ENCODE measurements at regions not wholly inside any gene's neighbourhood (a gene's known extent, or its start where the extent isn't known, plus 50 kb on each side); places are given as distances from the start of the nearest gene placed in this dataset.
"Not testable (repeated sequence)": the region's sequence is repeated elsewhere in the genome, so short reads cannot be mapped to it uniquely, and the experiment has no call there.

- no peak overlapping the region for H3K4me3 ChIP-seq (ENCODE audit: low read depth, low read length)
- no peak for TF ChIP-seq CTCF (IDR thresholded peaks at IDR 0.05; ENCODE audit: borderline replicate concordance, insufficient read depth, low read depth, low read length)
Observed at GRCh38 chr5:138677782-138678181, 75.4 kb upstream of the CTNNA1 start.

GRCh38 chr5:138676556-138677193 is 76.5 kb upstream of the CTNNA1 start:
- H3K4me3 ChIP-seq (ENCODE audit: low read depth, low read length): no peak overlapping the region
- no peak for TF ChIP-seq CTCF (IDR thresholded peaks at IDR 0.05; ENCODE audit: borderline replicate concordance, insufficient read depth, low read depth, low read length)

GRCh38 chr5:138676002-138676401 is 77.2 kb upstream of the CTNNA1 start:
- TF ChIP-seq CTCF (IDR thresholded peaks at IDR 0.05; ENCODE audit: borderline replicate concordance, insufficient read depth, low read depth, low read length): no peak
- no peak overlapping the region for H3K4me3 ChIP-seq (ENCODE audit: low read depth, low read length)

GRCh38 chr5:138668451-138669380 is 84.5 kb upstream of the CTNNA1 start:
- TF ChIP-seq CTCF (IDR thresholded peaks at IDR 0.05; ENCODE audit: borderline replicate concordance, insufficient read depth, low read depth, low read length): no peak

GRCh38 chr5:138667782-138668331 is 85.4 kb upstream of the CTNNA1 start:
- not testable (repeated sequence) for H3K4me3 ChIP-seq (ENCODE audit: low read depth, low read length)

More at GRCh38 chr5:138668451-138669380, 84.5 kb upstream of the CTNNA1 start:
- H3K4me3 ChIP-seq (ENCODE audit: low read depth, low read length): no peak overlapping the region

- no peak for TF ChIP-seq CTCF (IDR thresholded peaks at IDR 0.05; ENCODE audit: borderline replicate concordance, insufficient read depth, low read depth, low read length)
- no peak overlapping the region for H3K4me3 ChIP-seq (ENCODE audit: low read depth, low read length)
Observed at GRCh38 chr5:138666226-138666742, 86.9 kb upstream of the CTNNA1 start.

GRCh38 chr5:138665261-138665660 is 88.0 kb upstream of the CTNNA1 start:
- no peak for TF ChIP-seq CTCF (IDR thresholded peaks at IDR 0.05; ENCODE audit: borderline replicate concordance, insufficient read depth, low read depth, low read length)
- no peak overlapping the region for H3K4me3 ChIP-seq (ENCODE audit: low read depth, low read length)
